ENCODE measurements at regions not wholly inside any gene's neighbourhood (a gene's known extent, or its start where the extent isn't known, plus 50 kb on each side); places are given as distances from the start of the nearest gene placed in this dataset.
"Not testable (repeated sequence)": the region's sequence is repeated elsewhere in the genome, so short reads cannot be mapped to it uniquely, and the experiment has no call there.

GRCh38 chr5:39629946-39630345 lies 205.2 kb upstream of the DAB2 start:
- DNase-seq = no peak

- DNase-seq = no peak
Measured at GRCh38 chr5:39628348-39628747, 203.6 kb upstream of the DAB2 start.

- no peak for DNase-seq
Measured at GRCh38 chr5:39624890-39625289, 200.1 kb upstream of the DAB2 start.

GRCh38 chr5:39624268-39624886 lies 199.6 kb upstream of the DAB2 start:
- DNase-seq = no peak

GRCh38 chr5:39623291-39623865 lies 198.6 kb upstream of the DAB2 start:
- DNase-seq = no peak

GRCh38 chr5:39622281-39622680 lies 197.5 kb upstream of the DAB2 start:
- DNase-seq = no peak

- no peak for DNase-seq
Measured at GRCh38 chr5:39619168-39619818, 194.5 kb upstream of the DAB2 start.

GRCh38 chr5:39618391-39618790 lies 193.6 kb upstream of the DAB2 start:
- DNase-seq = no peak

GRCh38 chr5:39616131-39616530 lies 191.4 kb upstream of the DAB2 start:
- DNase-seq = no peak

- not testable (repeated sequence) for DNase-seq
Measured at GRCh38 chr5:39611076-39611475, 186.3 kb upstream of the DAB2 start.

- DNase-seq = no peak
Measured at GRCh38 chr5:39608024-39608423, 183.2 kb upstream of the DAB2 start.

GRCh38 chr5:39606591-39606990 lies 181.8 kb upstream of the DAB2 start:
- no peak for DNase-seq

GRCh38 chr5:39605588-39606575 lies 181.1 kb upstream of the DAB2 start:
- no peak for DNase-seq

GRCh38 chr5:39605145-39605544 lies 180.4 kb upstream of the DAB2 start:
- no peak for DNase-seq

- no peak for DNase-seq
Measured at GRCh38 chr5:39604491-39604890, 179.7 kb upstream of the DAB2 start.

- DNase-seq = no peak
Measured at GRCh38 chr5:39599721-39600431, 175.1 kb upstream of the DAB2 start.

- no peak for DNase-seq
Measured at GRCh38 chr5:39598661-39599248, 174.0 kb upstream of the DAB2 start.

- DNase-seq = no peak
Measured at GRCh38 chr5:39588179-39588578, 163.4 kb upstream of the DAB2 start.

GRCh38 chr5:39587675-39588074 lies 162.9 kb upstream of the DAB2 start:
- DNase-seq = no peak

GRCh38 chr5:39586185-39586584 lies 161.4 kb upstream of the DAB2 start:
- no peak for DNase-seq

GRCh38 chr5:39584927-39585326 lies 160.1 kb upstream of the DAB2 start:
- DNase-seq = no peak
